ENCODE measurements at regions not wholly inside any gene's neighbourhood (a gene's known extent, or its start where the extent isn't known, plus 50 kb on each side); places are given as distances from the start of the nearest gene placed in this dataset.

DNA sequence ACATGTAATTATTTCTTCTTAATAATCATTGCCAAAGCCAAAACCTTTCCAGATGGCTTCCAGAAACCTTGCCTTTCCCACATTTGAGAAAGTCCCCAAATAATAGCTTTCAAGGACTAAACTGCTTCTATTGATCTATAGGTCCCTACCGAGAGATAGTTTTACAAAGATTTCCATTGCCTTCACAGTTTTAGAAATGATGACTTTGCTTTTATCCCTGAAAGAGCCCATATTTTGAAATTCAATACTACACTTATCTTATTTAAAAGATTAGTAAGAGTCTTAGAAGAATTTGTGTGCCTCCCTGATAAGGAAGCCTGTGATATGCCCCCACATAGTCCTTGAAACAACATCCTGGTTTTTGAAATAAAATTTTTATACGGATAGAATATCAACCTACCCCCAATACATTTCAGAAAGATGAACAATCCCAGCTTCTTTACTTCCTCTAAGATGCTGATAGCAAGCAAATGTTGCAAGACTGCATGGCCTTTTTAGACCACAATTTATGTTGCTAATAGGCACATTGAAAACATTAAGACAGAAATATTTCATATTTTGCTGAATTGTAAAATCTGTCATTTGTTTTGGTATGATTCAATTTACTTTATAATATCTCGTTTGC, 146.3 kb downstream of the TMCO5A start:
- H3K9me1 ChIP-seq (replicated peaks; ENCODE audit: control insufficient read depth, extremely low read depth, insufficient read depth, low read length): no peaks in the 10 kb centered on the region
- no peaks in the 10 kb centered on the region for H3K27me3 ChIP-seq (ENCODE audit: control insufficient read depth in 2 of 2, insufficient read depth in 2 of 2, low read length in 2 of 2)
- H2AFZ ChIP-seq (ENCODE audit: low read depth, low read length): no peak overlapping the region
- no peak for FAIRE-seq
- H3K36me3 ChIP-seq (ENCODE audit: control insufficient read depth in 2 of 2, extremely low read depth in 1 of 2, insufficient read depth in 2 of 2, low read length in 2 of 2): no peaks in the 10 kb centered on the region
- no peak overlapping the region for H3K4me3 ChIP-seq (replicated peaks in 1 of 3; ENCODE audit: insufficient read depth in 1 of 3, low read depth in 1 of 3, low read length in 3 of 3)
- no peak overlapping the region for H3K9ac ChIP-seq (replicated peaks; ENCODE audit: extremely low read depth, insufficient read depth, low read length)
- H4K20me1 ChIP-seq (replicated peaks; ENCODE audit: control insufficient read depth, extremely low read depth, insufficient read depth, low read length): no peaks in the 10 kb centered on the region
- no peaks in the 10 kb centered on the region for H3K79me2 ChIP-seq (ENCODE audit: control insufficient read depth, insufficient read depth, low read length)
- BruUV-seq (replicated peaks): no TSS peak
- peak; percentile 6 for TF ChIP-seq GATA2 (IDR thresholded peaks at IDR 0.05; ENCODE audit: insufficient read depth, insufficient read length, low read depth, low read length)
- no peak for TF ChIP-seq JUN (IDR thresholded peaks at IDR 0.05; ENCODE audit: borderline replicate concordance, insufficient read depth, insufficient read length, low read depth)
- no peaks in the 10 kb centered on the region for H3K9me3 ChIP-seq (replicated peaks; ENCODE audit: control insufficient read depth, insufficient read depth, low read length)
- ChIA-PET POLR2A (no interaction called here), CTCF (interaction anchor here (0.8 kb wide), 1 partner anchor 12 kb away, joined by 3 read pairs; no protein-coding TSS in a partner anchor)
- DNase-seq (ENCODE audit: low read depth, low spot score): no peak
- H3K4me1 ChIP-seq (ENCODE audit: control insufficient read depth, extremely low read depth, insufficient read depth, low read length): peaks cover 43% of the 10 kb centered on the region
- H3K4me2 ChIP-seq (ENCODE audit: insufficient read depth, low read length): no peak overlapping the region
- no peak overlapping the region for H3K27ac ChIP-seq (ENCODE audit: insufficient read depth, low read depth, low read length)
- intact Hi-C loops (cut with micrococcal nuclease): no loop called here
- dilution Hi-C loops (cut with MboI; ENCODE audit: extremely low pct_ligation_motif_present, low sequenced_read_pairs): no loop called here

DNA sequence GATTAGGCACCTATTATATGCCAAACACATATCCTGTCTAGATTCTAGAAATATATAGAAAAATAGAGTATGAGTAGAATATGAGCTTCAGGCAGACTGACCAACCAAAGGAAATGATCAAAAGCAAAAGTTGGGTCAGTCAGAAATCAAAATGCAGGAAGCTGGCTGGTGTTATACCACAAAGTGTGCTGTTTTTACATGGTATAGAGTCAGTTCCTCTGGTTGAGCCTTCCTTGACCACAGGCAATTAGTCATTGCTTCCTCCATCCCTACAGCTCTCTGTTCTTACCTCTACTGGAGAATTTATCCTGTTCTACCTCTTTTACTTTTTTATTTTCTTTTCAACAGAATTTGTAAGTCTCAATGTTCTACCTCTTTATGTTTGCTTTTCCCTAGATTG, 149.8 kb downstream of the TMCO5A start:
- H3K4me1 ChIP-seq (ENCODE audit: control insufficient read depth, extremely low read depth, insufficient read depth, low read length): peaks cover 37% of the 10 kb centered on the region
- dilution Hi-C loops (cut with MboI; ENCODE audit: extremely low pct_ligation_motif_present, low sequenced_read_pairs): no loop called here
- H3K27me3 ChIP-seq (ENCODE audit: control insufficient read depth in 2 of 2, insufficient read depth in 2 of 2, low read length in 2 of 2): no peaks in the 10 kb centered on the region
- H3K4me3 ChIP-seq (replicated peaks in 1 of 3; ENCODE audit: insufficient read depth in 1 of 3, low read depth in 1 of 3, low read length in 3 of 3): peak overlapping the region in 2 of 3 experiments; percentile 14 to 28
- H4K20me1 ChIP-seq (replicated peaks; ENCODE audit: control insufficient read depth, extremely low read depth, insufficient read depth, low read length): no peaks in the 10 kb centered on the region
- H3K9me1 ChIP-seq (replicated peaks; ENCODE audit: control insufficient read depth, extremely low read depth, insufficient read depth, low read length): no peaks in the 10 kb centered on the region
- ChIA-PET POLR2A (no interaction called here), CTCF (interaction anchor here (0.6 to 3.1 kb wide), 19 partner anchors 11 to 480 kb away, joined by 3 to 24 read pairs (median 4); no protein-coding TSS in a partner anchor)
- DNase-seq (ENCODE audit: low read depth, low spot score) (peak; percentile 75), FAIRE-seq (peak; percentile 90)
- H3K4me2 ChIP-seq (ENCODE audit: insufficient read depth, low read length): peak overlapping the region; percentile 83
- no peaks in the 10 kb centered on the region for H3K79me2 ChIP-seq (ENCODE audit: control insufficient read depth, insufficient read depth, low read length)
- intact Hi-C loops (cut with micrococcal nuclease): loop anchor here (1.0 kb wide), 2 partner anchors 11 to 15 kb away; no protein-coding TSS in a partner anchor
- no peaks in the 10 kb centered on the region for H3K9me3 ChIP-seq (replicated peaks; ENCODE audit: control insufficient read depth, insufficient read depth, low read length)
- no peak overlapping the region for H2AFZ ChIP-seq (ENCODE audit: low read depth, low read length)
- no TSS peak for BruUV-seq (replicated peaks)
- H3K27ac ChIP-seq (ENCODE audit: insufficient read depth, low read depth, low read length): peak overlapping the region; percentile 32
- H3K36me3 ChIP-seq (ENCODE audit: control insufficient read depth in 2 of 2, extremely low read depth in 1 of 2, insufficient read depth in 2 of 2, low read length in 2 of 2): no peaks in the 10 kb centered on the region
- TF ChIP-seq FOS (IDR thresholded peaks at IDR 0.05; ENCODE audit: borderline replicate concordance, insufficient read depth, low read length) (peak; percentile 97), EZH2 (IDR thresholded peaks at IDR 0.05; ENCODE audit: borderline replicate concordance, low read depth, low read length, severe bottlenecking) (no peak), GATA2 (IDR thresholded peaks at IDR 0.05; ENCODE audit: insufficient read depth, insufficient read length, low read depth, low read length) (peak; percentile 61), POLR2A (IDR thresholded peaks at IDR 0.05; ENCODE audit: low read depth, low read length) (no peak), MYC (IDR thresholded peaks at IDR 0.05; ENCODE audit: low read depth, low read length) (no peak), JUN (IDR thresholded peaks at IDR 0.05; ENCODE audit: borderline replicate concordance, insufficient read depth, insufficient read length, low read depth) (peak; percentile 66), POLR2AphosphoS5 (IDR thresholded peaks at IDR 0.05; ENCODE audit: insufficient read depth, low read depth, low read length) (peak; percentile 75)
- TF ChIP-seq, protein P1, sequence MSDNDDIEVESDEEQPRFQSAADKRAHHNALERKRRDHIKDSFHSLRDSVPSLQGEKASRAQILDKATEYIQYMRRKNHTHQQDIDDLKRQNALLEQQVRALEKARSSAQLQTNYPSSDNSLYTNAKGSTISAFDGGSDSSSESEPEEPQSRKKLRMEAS (IDR thresholded peaks at IDR 0.05; ENCODE audit: insufficient read depth, insufficient read length): no peak
- TF ChIP-seq, protein P2, sequence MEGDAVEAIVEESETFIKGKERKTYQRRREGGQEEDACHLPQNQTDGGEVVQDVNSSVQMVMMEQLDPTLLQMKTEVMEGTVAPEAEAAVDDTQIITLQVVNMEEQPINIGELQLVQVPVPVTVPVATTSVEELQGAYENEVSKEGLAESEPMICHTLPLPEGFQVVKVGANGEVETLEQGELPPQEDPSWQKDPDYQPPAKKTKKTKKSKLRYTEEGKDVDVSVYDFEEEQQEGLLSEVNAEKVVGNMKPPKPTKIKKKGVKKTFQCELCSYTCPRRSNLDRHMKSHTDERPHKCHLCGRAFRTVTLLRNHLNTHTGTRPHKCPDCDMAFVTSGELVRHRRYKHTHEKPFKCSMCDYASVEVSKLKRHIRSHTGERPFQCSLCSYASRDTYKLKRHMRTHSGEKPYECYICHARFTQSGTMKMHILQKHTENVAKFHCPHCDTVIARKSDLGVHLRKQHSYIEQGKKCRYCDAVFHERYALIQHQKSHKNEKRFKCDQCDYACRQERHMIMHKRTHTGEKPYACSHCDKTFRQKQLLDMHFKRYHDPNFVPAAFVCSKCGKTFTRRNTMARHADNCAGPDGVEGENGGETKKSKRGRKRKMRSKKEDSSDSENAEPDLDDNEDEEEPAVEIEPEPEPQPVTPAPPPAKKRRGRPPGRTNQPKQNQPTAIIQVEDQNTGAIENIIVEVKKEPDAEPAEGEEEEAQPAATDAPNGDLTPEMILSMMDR (IDR thresholded peaks at IDR 0.05; ENCODE audit: extremely low read depth in 1 of 2, insufficient read depth in 1 of 2, low read depth in 1 of 2, low read length in 2 of 2): no peak
- H3K9ac ChIP-seq (replicated peaks; ENCODE audit: extremely low read depth, insufficient read depth, low read length): no peak overlapping the region

Measured in endothelial cell of umbilical vein (primary cell).